ENCODE measurements at regions not wholly inside any gene's neighbourhood (a gene's known extent, or its start where the extent isn't known, plus 50 kb on each side); places are given as distances from the start of the nearest gene placed in this dataset.

DNA sequence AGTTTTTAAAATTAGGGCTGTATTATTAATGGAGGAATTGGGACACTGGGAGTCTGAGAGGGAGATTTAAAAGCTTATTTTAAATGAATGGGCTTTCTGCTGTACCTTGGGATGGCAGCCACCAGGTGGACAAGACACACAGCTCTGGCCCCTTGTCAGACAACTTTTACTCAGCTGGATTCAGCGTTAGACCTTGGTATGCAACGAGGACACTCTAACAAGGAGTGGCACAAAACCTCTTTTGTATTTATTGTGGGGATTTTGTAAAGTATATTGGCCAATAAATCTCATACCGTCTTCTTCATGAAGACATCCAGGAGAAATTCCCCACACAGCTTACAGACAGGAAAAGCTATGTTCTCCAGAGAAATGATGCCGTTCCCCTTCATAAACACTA lies 105.7 kb downstream of the LCA5 start:
- H3K4me1 Mint-ChIP-seq: no peaks in the 10 kb centered on the region
- Histone ChIP-seq H3K27me3 (replicated peaks in 1 of 2; ENCODE audit: control insufficient read depth in 2 of 2, extremely low read depth in 1 of 2, insufficient read depth in 2 of 2, low read length in 1 of 2) (no peaks in the 10 kb centered on the region), H3K27ac (ENCODE audit: low read length) (no peak overlapping the region), H3K4me3 (ENCODE audit: control insufficient read depth in 1 of 2, extremely low read depth in 1 of 2, low read length in 1 of 2) (no peak overlapping the region), H3K36me3 (ENCODE audit: control insufficient read depth in 2 of 2, extremely low read depth in 1 of 2, insufficient read depth in 1 of 2, low read length in 1 of 2) (no peaks in the 10 kb centered on the region), H3K4me1 (ENCODE audit: control insufficient read depth in 1 of 2, extremely low read depth in 1 of 2, insufficient read depth in 2 of 2, low read length in 2 of 2) (no peaks in the 10 kb centered on the region), H3K9me3 (no peaks in the 10 kb centered on the region)
- no peak for DNase-seq
- H3K27me3 Mint-ChIP-seq: peaks cover 0 to 4% of the 10 kb centered on the region in 2 donors
- ChIA-PET CTCF (interaction anchor here in 1 of 2 donors (1.1 kb wide), 1 partner anchor 437 kb away, joined by 3 read pairs; no protein-coding TSS in a partner anchor), POLR2A (interaction anchor here in 1 of 2 donors (0.8 kb wide), 1 partner anchor 321 kb away, joined by 3 read pairs; no protein-coding TSS in a partner anchor)
- no peaks in the 10 kb centered on the region for H3K9me3 Mint-ChIP-seq
- no peak for ATAC-seq (replicated peaks in 1 of 4)
- no CpG with 5 or more reads among the region's 4 CpGs for WGBS (ENCODE audit: insufficient coverage)
- no peak overlapping the region for H3K27ac Mint-ChIP-seq
- H3K36me3 Mint-ChIP-seq: no peaks in the 10 kb centered on the region
- H3K4me3 Mint-ChIP-seq: no peak overlapping the region

DNA sequence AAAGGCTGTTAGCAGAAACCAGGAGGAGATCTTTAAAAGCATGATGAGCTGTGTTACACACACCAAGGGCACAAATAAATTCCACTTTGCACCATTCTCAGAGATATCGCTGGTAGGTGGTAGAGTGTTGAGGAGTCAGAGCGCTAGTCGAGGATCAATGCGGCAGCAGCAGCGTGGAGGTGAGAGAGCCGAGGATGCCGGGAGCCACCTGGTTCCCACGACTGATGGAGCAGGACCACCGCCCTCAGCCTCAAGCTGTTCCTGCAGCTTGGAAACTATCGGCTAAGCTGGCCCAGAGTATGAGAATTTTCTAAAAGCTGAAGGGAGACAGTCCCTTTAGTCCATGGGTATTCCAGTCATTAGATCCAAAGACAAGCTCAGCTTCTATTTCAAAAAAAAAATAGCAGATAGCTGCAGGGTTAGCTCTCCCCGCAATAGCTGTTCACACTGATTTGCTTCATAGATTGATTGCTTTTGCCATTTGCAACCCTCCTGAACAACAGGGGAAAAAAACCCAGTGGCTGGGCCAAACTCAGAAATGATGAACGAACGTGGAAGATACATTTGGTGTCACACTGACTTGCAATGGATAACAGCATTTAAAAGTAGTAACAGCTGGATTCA lies 106.2 kb downstream of the LCA5 start:
- Histone ChIP-seq H3K4me3 (ENCODE audit: control insufficient read depth in 1 of 2, extremely low read depth in 1 of 2, low read length in 1 of 2) (no peak overlapping the region), H3K36me3 (ENCODE audit: control insufficient read depth in 2 of 2, extremely low read depth in 1 of 2, insufficient read depth in 1 of 2, low read length in 1 of 2) (no peaks in the 10 kb centered on the region), H3K27ac (ENCODE audit: low read length) (no peak overlapping the region), H3K27me3 (replicated peaks in 1 of 2; ENCODE audit: control insufficient read depth in 2 of 2, extremely low read depth in 1 of 2, insufficient read depth in 2 of 2, low read length in 1 of 2) (no peaks in the 10 kb centered on the region), H3K4me1 (ENCODE audit: control insufficient read depth in 1 of 2, extremely low read depth in 1 of 2, insufficient read depth in 2 of 2, low read length in 2 of 2) (no peaks in the 10 kb centered on the region), H3K9me3 (no peaks in the 10 kb centered on the region)
- 90% methylated on average over 11 of the region's 13 CpGs for WGBS (ENCODE audit: insufficient coverage)
- H3K4me1 Mint-ChIP-seq: no peaks in the 10 kb centered on the region
- H3K9me3 Mint-ChIP-seq: no peaks in the 10 kb centered on the region
- DNase-seq: no peak
- no peak overlapping the region for H3K27ac Mint-ChIP-seq
- no peaks in the 10 kb centered on the region for H3K36me3 Mint-ChIP-seq
- POLR2A ChIA-PET: interaction anchor here in 1 of 2 donors (0.8 kb wide), 1 partner anchor 321 kb away, joined by 3 read pairs; no protein-coding TSS in a partner anchor
- no peak overlapping the region for H3K4me3 Mint-ChIP-seq
- no peak for ATAC-seq (replicated peaks in 1 of 4)
- CTCF ChIA-PET: interaction anchor here in 1 of 2 donors (1.1 kb wide), 1 partner anchor 437 kb away, joined by 3 read pairs; no protein-coding TSS in a partner anchor
- peaks cover 0 to 4% of the 10 kb centered on the region in 2 donors for H3K27me3 Mint-ChIP-seq

DNA sequence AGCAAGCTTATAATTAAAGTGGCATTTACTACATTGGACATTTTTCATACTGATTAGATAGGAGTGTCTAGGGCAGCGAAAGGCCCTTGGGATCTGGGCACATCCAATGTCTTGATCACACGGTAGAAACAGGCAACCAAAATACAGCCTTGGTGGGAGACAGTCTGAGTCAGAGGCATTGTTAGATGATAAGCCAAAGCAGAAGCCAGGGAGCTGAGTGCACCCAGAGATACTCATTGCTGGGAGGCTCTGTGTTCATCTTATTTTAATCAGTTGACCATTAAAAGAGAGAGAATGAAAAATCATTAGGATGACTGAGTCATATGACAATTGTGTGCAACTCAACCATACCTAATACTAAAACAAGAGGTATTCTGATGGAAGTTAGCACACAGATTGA lies 109.5 kb downstream of the LCA5 start:
- H3K36me3 Mint-ChIP-seq: no peaks in the 10 kb centered on the region

DNA sequence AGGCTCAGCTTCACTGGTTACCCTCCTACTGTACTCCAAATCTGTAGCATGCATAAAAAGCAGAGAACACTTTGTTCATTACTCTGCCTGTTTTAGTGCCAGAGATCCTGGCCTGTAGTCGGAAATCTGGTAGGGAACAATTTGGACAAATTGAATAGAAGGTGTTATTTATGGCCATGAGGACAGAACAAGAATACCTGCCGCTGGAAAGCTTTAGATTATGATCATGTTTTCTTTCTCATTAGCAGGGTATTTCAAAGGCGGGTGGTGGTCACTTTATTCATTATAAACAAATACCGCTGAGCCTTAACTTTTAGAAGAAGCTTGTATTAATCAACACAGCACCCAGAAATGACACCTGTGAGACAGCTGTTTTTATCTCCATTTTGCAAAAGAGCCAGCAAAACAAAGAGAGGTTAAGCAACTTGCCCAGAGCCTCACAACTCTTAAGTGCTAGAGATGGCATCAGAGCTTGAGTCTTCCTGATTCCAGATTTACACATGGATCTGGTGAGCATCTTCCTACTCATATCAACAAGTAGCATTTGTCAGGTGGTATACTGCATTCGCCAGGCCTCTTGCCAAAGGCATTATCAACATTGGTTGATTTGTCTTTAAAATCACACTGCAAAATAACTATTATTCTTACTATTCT lies 110.5 kb downstream of the LCA5 start:
- ChIA-PET POLR2A (no interaction called here), CTCF (no interaction called here)
- DNase-seq (no peak), ATAC-seq (replicated peaks in 1 of 4) (no peak)
- Mint-ChIP-seq H3K9me3 (no peaks in the 10 kb centered on the region), H3K27ac (no peak overlapping the region), H3K4me3 (no peak overlapping the region), H3K36me3 (no peaks in the 10 kb centered on the region), H3K4me1 (no peaks in the 10 kb centered on the region), H3K27me3 (peaks cover 5 to 7% of the 10 kb centered on the region in 2 donors)
- WGBS (ENCODE audit: insufficient coverage): 100% methylated on average over 1 of the region's 5 CpGs
- Histone ChIP-seq H3K9me3 (no peaks in the 10 kb centered on the region), H3K27me3 (replicated peaks in 1 of 2; ENCODE audit: control insufficient read depth in 2 of 2, extremely low read depth in 1 of 2, insufficient read depth in 2 of 2, low read length in 1 of 2) (no peaks in the 10 kb centered on the region), H3K27ac (ENCODE audit: low read length) (no peak overlapping the region), H3K36me3 (ENCODE audit: control insufficient read depth in 2 of 2, extremely low read depth in 1 of 2, insufficient read depth in 1 of 2, low read length in 1 of 2) (no peaks in the 10 kb centered on the region), H3K4me3 (ENCODE audit: control insufficient read depth in 1 of 2, extremely low read depth in 1 of 2, low read length in 1 of 2) (no peak overlapping the region), H3K4me1 (ENCODE audit: control insufficient read depth in 1 of 2, extremely low read depth in 1 of 2, insufficient read depth in 2 of 2, low read length in 2 of 2) (no peaks in the 10 kb centered on the region)

More for the DNA sequence above, 109.5 kb downstream of the LCA5 start:
- H3K27ac ChIP-seq (ENCODE audit: low read length): no peak overlapping the region
- 80% methylated on average over 2 of the region's 2 CpGs for WGBS (ENCODE audit: insufficient coverage)
- POLR2A ChIA-PET: no interaction called here
- no peaks in the 10 kb centered on the region for H3K36me3 ChIP-seq (ENCODE audit: control insufficient read depth in 2 of 2, extremely low read depth in 1 of 2, insufficient read depth in 1 of 2, low read length in 1 of 2)
- Mint-ChIP-seq H3K9me3 (no peaks in the 10 kb centered on the region), H3K4me3 (no peak overlapping the region), H3K4me1 (no peaks in the 10 kb centered on the region), H3K27ac (no peak overlapping the region), H3K27me3 (peaks cover 3 to 7% of the 10 kb centered on the region in 2 donors)
- H3K4me1 ChIP-seq (ENCODE audit: control insufficient read depth in 1 of 2, extremely low read depth in 1 of 2, insufficient read depth in 2 of 2, low read length in 2 of 2): no peaks in the 10 kb centered on the region
- H3K4me3 ChIP-seq (ENCODE audit: control insufficient read depth in 1 of 2, extremely low read depth in 1 of 2, low read length in 1 of 2): no peak overlapping the region
- CTCF ChIA-PET: no interaction called here
- no peaks in the 10 kb centered on the region for H3K9me3 ChIP-seq
- DNase-seq (no peak), ATAC-seq (replicated peaks in 1 of 4) (no peak)
- H3K27me3 ChIP-seq (replicated peaks in 1 of 2; ENCODE audit: control insufficient read depth in 2 of 2, extremely low read depth in 1 of 2, insufficient read depth in 2 of 2, low read length in 1 of 2): no peaks in the 10 kb centered on the region

- Mint-ChIP-seq H3K9me3 (no peaks in the 10 kb centered on the region), H3K27ac (no peak overlapping the region), H3K4me3 (no peak overlapping the region), H3K36me3 (no peaks in the 10 kb centered on the region), H3K4me1 (no peaks in the 10 kb centered on the region), H3K27me3 (peaks cover 5% of the 10 kb centered on the region in 2 donors)
- no peaks in the 10 kb centered on the region for H3K27me3 ChIP-seq (replicated peaks in 1 of 2; ENCODE audit: control insufficient read depth in 2 of 2, extremely low read depth in 1 of 2, insufficient read depth in 2 of 2, low read length in 1 of 2)
- no peak overlapping the region for H3K27ac ChIP-seq (ENCODE audit: low read length)
- no CpG with 5 or more reads among the region's 5 CpGs for WGBS (ENCODE audit: insufficient coverage)
- no peak overlapping the region for H3K4me3 ChIP-seq (ENCODE audit: control insufficient read depth in 1 of 2, extremely low read depth in 1 of 2, low read length in 1 of 2)
- no peak for DNase-seq
- H3K9me3 ChIP-seq: no peaks in the 10 kb centered on the region
- H3K36me3 ChIP-seq (ENCODE audit: control insufficient read depth in 2 of 2, extremely low read depth in 1 of 2, insufficient read depth in 1 of 2, low read length in 1 of 2): no peaks in the 10 kb centered on the region
- no peak for ATAC-seq (replicated peaks in 1 of 4)
- CTCF ChIA-PET: no interaction called here
- POLR2A ChIA-PET: no interaction called here
- H3K4me1 ChIP-seq (ENCODE audit: control insufficient read depth in 1 of 2, extremely low read depth in 1 of 2, insufficient read depth in 2 of 2, low read length in 2 of 2): no peaks in the 10 kb centered on the region
Measured at GRCh38 chr6:79425589-79426311, 111.5 kb downstream of the LCA5 start.

DNA sequence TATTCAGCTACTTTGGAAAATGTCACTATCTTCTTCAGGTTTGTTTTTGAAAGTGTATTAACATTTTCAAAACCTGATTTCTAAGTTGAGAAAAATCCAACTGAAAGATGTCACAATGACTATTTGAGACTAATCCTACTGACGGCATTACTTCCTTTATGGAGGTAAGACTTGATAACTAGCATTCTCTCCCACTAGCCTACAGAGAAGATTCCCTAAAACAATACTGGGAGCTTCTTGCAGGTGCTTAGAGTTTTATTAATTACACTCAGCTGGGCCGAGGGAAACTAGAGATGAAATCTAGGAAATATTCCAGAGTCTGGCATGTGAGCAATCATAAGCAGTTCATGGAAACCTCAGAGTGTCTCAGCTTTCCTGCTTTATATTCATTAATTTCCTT lies 114.0 kb downstream of the LCA5 start:
- WGBS (ENCODE audit: insufficient coverage): no CpG with 5 or more reads among the region's 2 CpGs
- Histone ChIP-seq H3K9me3 (no peaks in the 10 kb centered on the region), H3K4me3 (ENCODE audit: control insufficient read depth in 1 of 2, extremely low read depth in 1 of 2, low read length in 1 of 2) (no peak overlapping the region), H3K27me3 (replicated peaks in 1 of 2; ENCODE audit: control insufficient read depth in 2 of 2, extremely low read depth in 1 of 2, insufficient read depth in 2 of 2, low read length in 1 of 2) (no peaks in the 10 kb centered on the region), H3K27ac (ENCODE audit: low read length) (no peak overlapping the region), H3K4me1 (ENCODE audit: control insufficient read depth in 1 of 2, extremely low read depth in 1 of 2, insufficient read depth in 2 of 2, low read length in 2 of 2) (no peaks in the 10 kb centered on the region), H3K36me3 (ENCODE audit: control insufficient read depth in 2 of 2, extremely low read depth in 1 of 2, insufficient read depth in 1 of 2, low read length in 1 of 2) (no peaks in the 10 kb centered on the region)
- H3K4me1 Mint-ChIP-seq: no peaks in the 10 kb centered on the region
- ChIA-PET CTCF (no interaction called here), POLR2A (interaction anchor here in 1 of 2 donors (0.5 kb wide), 1 partner anchor 782 kb away, joined by 5 read pairs; no protein-coding TSS in a partner anchor)
- no peak for ATAC-seq (replicated peaks in 1 of 4)
- no peaks in the 10 kb centered on the region for H3K9me3 Mint-ChIP-seq
- H3K27ac Mint-ChIP-seq: no peak overlapping the region
- H3K4me3 Mint-ChIP-seq: no peak overlapping the region
- H3K36me3 Mint-ChIP-seq: no peaks in the 10 kb centered on the region
- H3K27me3 Mint-ChIP-seq: peaks cover 3 to 5% of the 10 kb centered on the region in 2 donors
- no peak for DNase-seq

All from T-cell (primary cell).